Fibroblast of the conjunctiva (primary cell): ENCODE measurements at regions not wholly inside any gene's neighbourhood (a gene's known extent, or its start where the extent isn't known, plus 50 kb on each side); places are given as distances from the start of the nearest gene placed in this dataset.

Experiments used
- DNase-seq: peaks from one replicate; pipeline ENCODE4 v3.0.0-alpha.2; 2010; ENCODE audit warnings: low read depth

- DNase-seq, result no peak
Measured at GRCh38 chr6:92826633-92827032, 592.7 kb downstream of the EPHA7 start.

- no peak for DNase-seq
Measured at GRCh38 chr6:92822222-92822621, 597.1 kb downstream of the EPHA7 start.

DNA sequence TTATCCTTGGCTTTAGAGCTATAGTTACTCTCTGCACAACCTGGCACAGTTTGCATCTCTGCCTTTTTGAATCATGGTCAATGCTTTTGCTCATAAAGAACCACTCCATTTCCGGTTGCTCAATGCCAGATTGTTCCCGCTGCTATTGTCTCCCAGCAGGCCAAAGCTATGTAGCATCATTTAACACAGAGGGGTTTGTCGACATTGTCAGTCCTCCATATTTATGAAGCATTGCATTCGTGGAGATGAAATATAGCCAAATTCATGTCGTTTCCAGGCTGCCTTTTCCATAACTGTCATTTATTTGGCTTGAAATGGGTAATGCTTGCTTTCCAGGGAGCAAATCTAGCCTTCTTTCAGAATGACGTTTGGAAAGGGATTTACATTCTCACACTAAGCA, 598.8 kb downstream of the EPHA7 start:
- DNase-seq, result no peak

GRCh38 chr6:92810913-92811312, 608.4 kb downstream of the EPHA7 start:
- peak; percentile 14 for DNase-seq

- DNase-seq, result no peak
Measured at GRCh38 chr6:92806254-92806653, 613.1 kb downstream of the EPHA7 start.

- no peak for DNase-seq
Measured at GRCh38 chr6:92791403-92791802, 628.0 kb downstream of the EPHA7 start.

- no peak for DNase-seq
Measured at GRCh38 chr6:92790381-92790780, 629.0 kb downstream of the EPHA7 start.

DNA sequence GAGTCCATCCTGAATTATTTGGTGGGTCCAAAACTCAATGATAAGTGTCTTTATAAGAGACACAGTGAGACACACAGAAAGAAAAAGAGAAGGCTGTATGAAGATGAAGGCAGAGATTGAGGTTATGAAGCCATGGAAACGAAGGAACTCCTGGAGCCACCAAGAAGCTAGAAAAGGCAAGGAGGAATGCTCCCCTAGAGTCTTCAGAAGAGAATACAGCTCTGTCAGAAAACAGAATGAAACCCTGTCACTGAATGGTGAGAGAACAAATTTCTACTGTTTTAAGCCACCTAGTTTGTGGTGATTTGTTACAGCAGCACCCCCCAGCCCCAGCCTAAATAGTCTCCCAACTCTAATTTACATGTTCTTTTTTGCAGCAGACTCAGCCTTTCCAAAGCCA, 635.1 kb downstream of the EPHA7 start:
- DNase-seq, result no peak

DNA sequence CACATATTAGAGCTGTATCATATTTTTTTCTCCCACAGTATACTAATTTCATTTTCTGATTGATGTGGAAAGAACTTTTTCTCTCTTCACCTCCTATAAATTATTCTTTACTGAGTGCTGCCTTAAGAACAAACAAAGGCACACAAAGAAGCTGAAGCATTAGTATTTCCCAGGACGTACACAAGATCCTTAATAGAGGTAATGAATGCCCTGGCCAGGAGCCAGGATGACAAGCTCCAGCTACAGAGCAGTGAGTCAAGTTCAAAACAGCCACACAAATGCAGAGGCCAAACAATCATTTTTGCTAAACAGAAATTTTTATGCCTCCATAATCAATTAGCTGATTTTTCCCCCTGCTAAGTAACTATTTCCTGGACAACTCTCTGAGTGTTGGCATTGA, 639.6 kb downstream of the EPHA7 start:
- peak; percentile 31 for DNase-seq

DNA sequence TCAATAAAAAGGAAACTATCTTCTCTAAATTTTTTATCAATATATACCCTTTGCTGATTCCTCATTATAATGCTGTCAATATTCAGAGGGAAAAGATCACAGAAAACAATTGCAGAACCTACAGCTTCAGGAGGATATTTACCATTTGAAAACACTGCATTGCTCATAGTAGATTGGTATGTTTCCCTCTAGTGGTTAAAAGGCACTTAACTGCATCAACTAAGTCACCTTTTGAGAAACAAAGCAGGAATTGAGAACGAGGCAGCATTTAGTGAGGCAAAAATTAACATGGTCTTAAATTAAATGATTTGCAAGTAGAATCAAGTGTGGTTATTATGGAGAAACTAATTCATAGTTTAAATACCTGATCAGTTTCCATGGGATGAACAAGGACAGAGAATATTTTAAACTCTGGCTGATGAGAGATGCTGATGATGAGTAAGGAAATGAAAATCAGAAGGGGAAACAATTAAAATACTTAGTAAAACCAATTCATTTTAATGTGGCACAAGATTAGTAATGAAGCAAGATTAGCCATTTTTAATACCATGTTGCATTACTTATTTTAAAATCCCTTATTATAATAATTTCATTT, 642.1 kb downstream of the EPHA7 start:
- DNase-seq, result peak; percentile 14

DNA sequence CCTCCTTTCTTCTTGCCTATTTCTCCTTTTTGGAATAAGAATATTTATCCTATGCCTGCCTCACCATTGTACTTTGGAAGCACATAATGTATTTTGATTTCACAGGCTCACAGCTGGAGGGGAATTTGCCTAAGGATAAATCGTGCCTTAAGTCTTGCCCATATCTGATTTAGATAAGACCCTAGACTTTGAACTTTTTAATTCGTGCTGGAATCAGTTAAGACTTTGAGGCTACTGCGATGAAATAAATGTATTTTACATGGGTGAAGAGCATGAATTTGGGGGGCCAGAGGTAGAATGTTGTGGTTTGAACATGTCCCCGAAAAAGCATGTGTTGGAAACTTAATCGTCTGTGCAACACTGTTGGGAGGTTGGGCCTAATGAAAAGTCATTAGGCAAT, 648.8 kb downstream of the EPHA7 start:
- DNase-seq, result no peak

- DNase-seq, result no peak
Measured at GRCh38 chr6:92767101-92767500, 652.3 kb downstream of the EPHA7 start.

DNA sequence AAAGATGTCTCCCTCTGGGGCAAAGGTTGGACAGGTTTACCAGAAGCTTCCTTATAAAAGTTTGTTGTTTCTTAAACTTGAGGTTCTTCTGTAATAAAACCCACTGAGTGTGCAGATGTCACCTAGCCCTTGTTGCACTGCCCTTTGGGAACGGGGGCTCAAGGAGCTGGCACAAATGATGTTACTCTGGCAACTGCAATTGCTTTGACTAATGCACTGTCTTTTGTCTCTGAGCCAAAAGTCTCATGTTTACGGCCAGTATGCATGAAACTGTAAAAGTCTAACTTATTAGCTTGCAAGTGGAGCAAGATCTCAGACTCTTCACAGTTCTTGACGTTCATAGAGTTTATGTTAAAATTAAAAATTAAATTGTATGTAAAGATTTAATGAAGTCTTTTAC, 655.7 kb downstream of the EPHA7 start:
- DNase-seq, result no peak

DNA sequence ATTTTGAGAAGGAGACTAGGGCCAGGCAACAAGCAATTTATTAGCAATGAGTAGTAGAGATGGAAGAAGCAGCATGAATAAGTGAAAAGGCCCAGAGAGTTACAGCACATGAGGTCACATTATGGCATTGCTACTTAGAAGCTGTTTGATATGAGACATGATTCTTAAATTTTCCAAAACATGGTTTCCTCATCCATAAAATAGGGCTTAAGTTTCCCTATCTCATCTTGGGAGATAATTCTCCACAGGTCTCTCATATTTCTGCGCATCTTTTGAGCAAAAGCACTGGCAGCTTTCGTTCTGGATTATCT, 656.1 kb downstream of the EPHA7 start:
- no peak for DNase-seq

- no peak for DNase-seq
Measured at GRCh38 chr6:92762443-92763273, 656.7 kb downstream of the EPHA7 start.

- DNase-seq, result no peak
Measured at GRCh38 chr6:92759178-92759577, 660.2 kb downstream of the EPHA7 start.

GRCh38 chr6:92757925-92758324, 661.4 kb downstream of the EPHA7 start:
- no peak for DNase-seq

- peak; percentile 12 for DNase-seq
Measured at GRCh38 chr6:92756912-92757311, 662.4 kb downstream of the EPHA7 start.

- no peak for DNase-seq
Measured at GRCh38 chr6:92753956-92754355, 665.4 kb downstream of the EPHA7 start.

DNA sequence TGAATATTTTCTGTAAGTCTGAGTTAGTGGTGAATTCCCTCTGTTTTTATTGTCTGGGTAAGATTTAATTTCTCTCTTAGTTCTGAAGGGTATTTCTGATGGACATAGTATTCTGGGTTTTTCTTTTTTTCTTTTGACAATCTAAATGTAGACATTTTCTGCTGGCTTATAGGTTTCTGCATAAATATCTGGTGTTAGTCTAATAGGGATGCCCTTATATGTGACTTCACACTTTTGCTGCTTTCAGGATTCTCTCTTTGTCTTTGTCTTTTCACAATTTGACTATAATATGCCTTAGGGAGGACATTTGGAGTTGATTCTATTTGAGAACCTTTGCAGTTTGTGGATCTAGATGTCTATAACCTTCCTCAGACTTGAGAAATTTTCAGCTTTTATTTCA, 667.2 kb downstream of the EPHA7 start:
- DNase-seq, result no peak

DNA sequence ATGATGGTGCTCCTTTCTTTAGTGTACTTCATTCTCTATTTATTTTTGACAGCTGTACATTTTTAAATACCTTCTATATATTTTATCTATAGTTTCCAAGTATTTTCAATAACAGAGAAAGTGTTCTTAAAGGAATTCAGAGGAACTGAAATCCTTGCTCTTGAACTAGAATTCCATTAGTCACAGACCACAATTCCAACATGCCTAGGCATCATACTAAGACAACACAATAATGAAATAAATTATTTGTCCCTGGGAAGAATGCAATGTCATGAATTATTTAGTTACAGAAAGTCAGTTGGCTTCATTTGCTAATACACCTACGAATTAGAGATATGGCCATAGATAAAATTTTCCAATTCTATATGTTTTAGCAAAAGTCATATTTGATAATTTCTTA, 671.2 kb downstream of the EPHA7 start:
- DNase-seq, result no peak

GRCh38 chr6:92737983-92738382, 681.4 kb downstream of the EPHA7 start:
- no peak for DNase-seq

- DNase-seq, result no peak
Measured at GRCh38 chr6:92723390-92723931, 695.9 kb downstream of the EPHA7 start.

- no peak for DNase-seq
Measured at GRCh38 chr6:92719773-92720172, 699.6 kb downstream of the EPHA7 start.
